Endothelial cell of umbilical vein (primary cell): ENCODE measurements at regions not wholly inside any gene's neighbourhood (a gene's known extent, or its start where the extent isn't known, plus 50 kb on each side); places are given as distances from the start of the nearest gene placed in this dataset.
A peak's percentile ranks its signal among the peaks of the same experiment; 100 is the strongest.

Experiments used
- BruUV-seq: library from RNA; stranded (reverse); fragments of 400-500 nt; replicated peaks from 2 replicates; lab custom pipeline; 2021; lab: Mats Ljungman, UMichigan
- CTCF ChIA-PET: fragments of 300-600, 350-600 bp; sonication (Branson Sonifier 250); formaldehyde crosslinking; loops from one replicate; lab custom pipeline; 2021; ENCODE audit warnings: antibody characterized with exemption, inconsistent platforms; lab: Charles Lee
- POLR2A ChIA-PET: fragments of 300-600, 350-600 bp; sonication (Branson Sonifier 250); formaldehyde crosslinking; loops from one replicate; lab custom pipeline; 2021; ENCODE audit warnings: antibody characterized with exemption, inconsistent platforms; lab: Charles Lee
- DNase-seq: peaks from one replicate; pipeline ENCODE4 v3.0.0-alpha.2; 2011; ENCODE audit warnings: low read depth, low spot score
- FAIRE-seq: peaks from 2 replicates; lab custom pipeline; 2011; peaks lifted over from hg19 to GRCh38; lab: Jason Lieb, UNC
- H2AFZ ChIP-seq: 2 replicates; pipeline ENCODE4 v1.6.0; 2012; ENCODE audit warnings: low read depth, low read length, control low read depth, inconsistent platforms
- H3K27ac ChIP-seq: 2 replicates; pipeline ENCODE4 v1.5.1; 2011; ENCODE audit warnings: low read depth, mild to moderate bottlenecking, control low read depth, low read length, moderate library complexity; ENCODE audit not compliant: insufficient read depth
- H3K27me3 ChIP-seq, 2 experiments: 2 replicates each; pipeline versions ENCODE4 v1.6.0 to v1.6.1; 2011; ENCODE audit warnings: low read length in 2 of 2, mixed read lengths in 1 of 2; ENCODE audit not compliant: control insufficient read depth in 2 of 2, insufficient read depth in 2 of 2
- H3K36me3 ChIP-seq, 2 experiments: 2 replicates in 1 of 2; 3 replicates in 1 of 2; pipeline ENCODE4 v1.5.1; 2011; ENCODE audit warnings: low read length in 2 of 2, mild to moderate bottlenecking in 1 of 2, moderate library complexity in 1 of 2; ENCODE audit not compliant: control insufficient read depth in 2 of 2, insufficient read depth in 2 of 2; ENCODE audit errors: extremely low read depth in 1 of 2
- H3K4me1 ChIP-seq: 3 replicates; pipeline ENCODE4 v1.5.1; 2011; ENCODE audit warnings: mild to moderate bottlenecking, low read length; ENCODE audit not compliant: control insufficient read depth, insufficient read depth; ENCODE audit errors: extremely low read depth
- H3K4me2 ChIP-seq: 2 replicates; pipeline ENCODE4 v1.6.1; 2011; ENCODE audit warnings: low read length, control low read depth, mixed read lengths; ENCODE audit not compliant: insufficient read depth
- H3K4me3 ChIP-seq, 3 experiments: fragments of 200-600 bp in 1 of 3; sonication (generic), shearing (Covaris generic) in 1 of 3; replicated peaks in 1 of 3; 2 replicates each; pipeline ENCODE4 v1.5.1; 2011 to 2016; ENCODE audit warnings: control low read depth in 3 of 3, low read length in 3 of 3, mild to moderate bottlenecking in 2 of 3, inconsistent platforms in 1 of 3, low read depth in 1 of 3, moderate library complexity in 1 of 3; ENCODE audit not compliant: insufficient read depth in 1 of 3
- H3K79me2 ChIP-seq: 2 replicates; pipeline ENCODE4 v1.6.0; 2012; ENCODE audit warnings: low read length, inconsistent platforms; ENCODE audit not compliant: control insufficient read depth, insufficient read depth
- H3K9ac ChIP-seq: replicated peaks from 2 replicates; pipeline ENCODE3; 2011; ENCODE audit warnings: low read length, control low read depth; ENCODE audit not compliant: insufficient read depth; ENCODE audit errors: extremely low read depth
- H3K9me1 ChIP-seq: replicated peaks from 3 replicates; pipeline ENCODE4 v1.6.0; 2011; ENCODE audit warnings: mild to moderate bottlenecking, low read length; ENCODE audit not compliant: control insufficient read depth, insufficient read depth; ENCODE audit errors: extremely low read depth
- H3K9me3 ChIP-seq: replicated peaks from 2 replicates; pipeline ENCODE4 v1.5.1; 2012; ENCODE audit warnings: low read length, inconsistent platforms; ENCODE audit not compliant: control insufficient read depth, insufficient read depth
- H4K20me1 ChIP-seq: replicated peaks from 2 replicates; pipeline ENCODE3; 2011; ENCODE audit warnings: mild to moderate bottlenecking, low read length; ENCODE audit not compliant: control insufficient read depth, insufficient read depth; ENCODE audit errors: extremely low read depth
- EZH2 ChIP-seq: IDR thresholded peaks from 2 replicates; pipeline ENCODE4 v1.6.1; 2012; ENCODE audit warnings: borderline replicate concordance, low read depth, mild to moderate bottlenecking, moderate library complexity, low read length, inconsistent platforms; ENCODE audit not compliant: severe bottlenecking
- FOS ChIP-seq: IDR thresholded peaks from 2 replicates; pipeline ENCODE4 v1.6.1; 2011; ENCODE audit warnings: mild to moderate bottlenecking, low read length, moderate library complexity, borderline replicate concordance; ENCODE audit not compliant: insufficient read depth
- GATA2 ChIP-seq: IDR thresholded peaks from 2 replicates; pipeline ENCODE4 v1.7.0; 2011; ENCODE audit warnings: low read depth, mild to moderate bottlenecking, moderate library complexity, mixed read lengths, low read length; ENCODE audit not compliant: insufficient read length, insufficient read depth
- JUN ChIP-seq: IDR thresholded peaks from 2 replicates; pipeline ENCODE4 v1.6.1; 2011; ENCODE audit warnings: borderline replicate concordance, low read depth; ENCODE audit not compliant: insufficient read length, insufficient read depth
- MYC ChIP-seq: IDR thresholded peaks from one replicate; pipeline ENCODE4 v1.6.1; 2011; ENCODE audit warnings: mild to moderate bottlenecking, low read depth, low read length
- POLR2A ChIP-seq: IDR thresholded peaks from 2 replicates; pipeline ENCODE4 v1.6.1; 2012; ENCODE audit warnings: low read depth, mild to moderate bottlenecking, control low read depth, low read length
- POLR2AphosphoS5 ChIP-seq: IDR thresholded peaks from 2 replicates; pipeline ENCODE4 v1.6.1; 2012; ENCODE audit warnings: low read depth, mild to moderate bottlenecking, control low read depth, low read length, moderate library complexity; ENCODE audit not compliant: insufficient read depth
- dilution Hi-C: fragments of 300-500 bp; cut with MboI; formaldehyde crosslinking; loops from one replicate; pipeline ENCODE4 v1.15.0; 2019; ENCODE audit warnings: low sequenced_read_pairs; ENCODE audit not compliant: extremely low pct_ligation_motif_present
- intact Hi-C: fragments of 100-400 bp; cut with micrococcal nuclease; formaldehyde crosslinking; loops from one replicate; pipeline ENCODE4 v1.10.0; 2022
- TF ChIP-seq, protein P1 (sequence below): IDR thresholded peaks from 2 replicates; pipeline ENCODE4 v1.6.1; 2011; ENCODE audit not compliant: insufficient read depth, insufficient read length
- TF ChIP-seq, protein P2 (sequence below), 2 donors: IDR thresholded peaks; 1 replicate in 1 of 2; 2 replicates in 1 of 2; pipeline ENCODE4 v1.5.1; 2011; ENCODE audit warnings: low read length in 2 of 2, mild to moderate bottlenecking in 2 of 2, moderate library complexity in 2 of 2, control low read depth in 1 of 2, inconsistent platforms in 1 of 2, low read depth in 1 of 2; ENCODE audit not compliant: insufficient read depth in 1 of 2; ENCODE audit errors: extremely low read depth in 1 of 2

DNA sequence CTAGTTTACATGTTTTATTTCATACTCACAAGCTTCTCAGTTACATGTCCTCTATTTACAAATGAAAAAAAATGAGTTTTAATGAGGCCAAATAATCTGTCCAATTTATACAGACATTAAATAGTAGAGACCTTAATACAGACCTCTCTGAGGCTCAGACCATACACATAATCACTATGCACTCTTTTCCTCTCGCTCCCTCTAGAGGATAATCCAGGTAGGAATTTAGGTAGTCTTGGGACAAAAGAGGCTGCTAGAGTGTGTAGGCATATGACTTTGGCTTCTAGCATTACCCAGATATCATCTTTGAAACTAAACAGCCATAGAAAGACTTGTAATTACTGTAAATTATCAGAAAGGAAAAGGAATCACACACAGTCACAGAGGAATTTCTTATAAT, 444.7 kb downstream of the HINT1 start:
- peaks cover 0 to 1% of the 10 kb centered on the region in 2 experiments for H3K27me3 ChIP-seq
- TF ChIP-seq, protein P1, sequence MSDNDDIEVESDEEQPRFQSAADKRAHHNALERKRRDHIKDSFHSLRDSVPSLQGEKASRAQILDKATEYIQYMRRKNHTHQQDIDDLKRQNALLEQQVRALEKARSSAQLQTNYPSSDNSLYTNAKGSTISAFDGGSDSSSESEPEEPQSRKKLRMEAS: no peak
- TF ChIP-seq POLR2A (no peak), GATA2 (no peak), POLR2AphosphoS5 (no peak)
- TF ChIP-seq, protein P2, sequence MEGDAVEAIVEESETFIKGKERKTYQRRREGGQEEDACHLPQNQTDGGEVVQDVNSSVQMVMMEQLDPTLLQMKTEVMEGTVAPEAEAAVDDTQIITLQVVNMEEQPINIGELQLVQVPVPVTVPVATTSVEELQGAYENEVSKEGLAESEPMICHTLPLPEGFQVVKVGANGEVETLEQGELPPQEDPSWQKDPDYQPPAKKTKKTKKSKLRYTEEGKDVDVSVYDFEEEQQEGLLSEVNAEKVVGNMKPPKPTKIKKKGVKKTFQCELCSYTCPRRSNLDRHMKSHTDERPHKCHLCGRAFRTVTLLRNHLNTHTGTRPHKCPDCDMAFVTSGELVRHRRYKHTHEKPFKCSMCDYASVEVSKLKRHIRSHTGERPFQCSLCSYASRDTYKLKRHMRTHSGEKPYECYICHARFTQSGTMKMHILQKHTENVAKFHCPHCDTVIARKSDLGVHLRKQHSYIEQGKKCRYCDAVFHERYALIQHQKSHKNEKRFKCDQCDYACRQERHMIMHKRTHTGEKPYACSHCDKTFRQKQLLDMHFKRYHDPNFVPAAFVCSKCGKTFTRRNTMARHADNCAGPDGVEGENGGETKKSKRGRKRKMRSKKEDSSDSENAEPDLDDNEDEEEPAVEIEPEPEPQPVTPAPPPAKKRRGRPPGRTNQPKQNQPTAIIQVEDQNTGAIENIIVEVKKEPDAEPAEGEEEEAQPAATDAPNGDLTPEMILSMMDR (IDR thresholded peaks at IDR 0.05; ENCODE audit: extremely low read depth in 1 of 2, insufficient read depth in 1 of 2, low read depth in 1 of 2, low read length in 2 of 2): peak; percentile 9 to 54
- no peaks in the 10 kb centered on the region for H3K9me3 ChIP-seq
- H3K79me2 ChIP-seq: no peaks in the 10 kb centered on the region
- no peaks in the 10 kb centered on the region for H3K4me1 ChIP-seq
- no peaks in the 10 kb centered on the region for H3K9me1 ChIP-seq
- ChIA-PET CTCF (interaction anchor here (1.0 to 1.4 kb wide), 2 partner anchors 610 to 821 kb away, joined by 4 to 5 read pairs; no protein-coding TSS in a partner anchor), POLR2A (no interaction called here)
- no peak overlapping the region for H3K4me3 ChIP-seq
- no TSS peak for BruUV-seq
- H3K4me2 ChIP-seq: no peak overlapping the region
- FAIRE-seq (peak; percentile 49), DNase-seq (peak; percentile 67)
- no peak overlapping the region for H2AFZ ChIP-seq
- H4K20me1 ChIP-seq: no peaks in the 10 kb centered on the region
- intact Hi-C loops: loop anchor here (1.0 kb wide), 3 partner anchors 521 to 821 kb away; no protein-coding TSS in a partner anchor
- H3K9ac ChIP-seq: no peak overlapping the region
- no peaks in the 10 kb centered on the region for H3K36me3 ChIP-seq
- H3K27ac ChIP-seq: no peak overlapping the region
- dilution Hi-C loops: no loop called here

DNA sequence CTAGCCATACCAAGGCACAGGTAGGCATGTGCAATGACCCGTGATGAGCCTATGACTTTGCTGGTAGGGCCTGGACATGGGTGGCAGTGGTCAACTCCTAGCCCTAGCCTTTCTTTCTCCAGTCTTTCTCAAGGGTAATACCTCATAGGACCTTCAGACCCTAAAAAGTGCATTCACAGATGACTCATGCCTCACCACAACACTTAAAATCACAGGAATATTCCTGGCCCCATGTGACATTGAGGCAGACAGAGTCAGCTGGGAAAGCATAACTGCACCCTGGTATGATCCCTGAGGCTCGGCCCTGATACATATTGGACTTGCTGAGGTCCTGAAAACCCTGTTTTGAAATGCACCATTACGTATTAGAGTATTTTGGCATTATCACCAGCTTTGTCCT, 449.5 kb downstream of the HINT1 start:
- no peak for FAIRE-seq
- H3K79me2 ChIP-seq: no peaks in the 10 kb centered on the region
- no TSS peak for BruUV-seq
- ChIA-PET CTCF (interaction anchor here (2.1 kb wide), 1 partner anchor 517 kb away, joined by 6 read pairs; no protein-coding TSS in a partner anchor), POLR2A (no interaction called here)
- H3K4me3 ChIP-seq: no peak overlapping the region
- H3K9me3 ChIP-seq: no peaks in the 10 kb centered on the region
- no peak overlapping the region for H3K27ac ChIP-seq
- no peak for DNase-seq
- H3K4me2 ChIP-seq: no peak overlapping the region
- H4K20me1 ChIP-seq: no peaks in the 10 kb centered on the region
- H3K9ac ChIP-seq: no peak overlapping the region
- no peaks in the 10 kb centered on the region for H3K36me3 ChIP-seq
- H3K9me1 ChIP-seq: no peaks in the 10 kb centered on the region
- dilution Hi-C loops: no loop called here
- H3K4me1 ChIP-seq: peaks cover 7% of the 10 kb centered on the region
- intact Hi-C loops: no loop called here
- no peak for TF ChIP-seq GATA2
- no peak for TF ChIP-seq FOS
- TF ChIP-seq POLR2AphosphoS5: no peak
- no peak for TF ChIP-seq POLR2A
- TF ChIP-seq, protein P2 (IDR thresholded peaks at IDR 0.05; ENCODE audit: extremely low read depth in 1 of 2, insufficient read depth in 1 of 2, low read depth in 1 of 2, low read length in 2 of 2): no peak
- no peak for TF ChIP-seq EZH2
- no peak for TF ChIP-seq JUN
- TF ChIP-seq MYC: no peak
- TF ChIP-seq, protein P1: no peak
- H2AFZ ChIP-seq: no peak overlapping the region
- no peaks in the 10 kb centered on the region for H3K27me3 ChIP-seq
